ENCODE measurements at regions not wholly inside any gene's neighbourhood (a gene's known extent, or its start where the extent isn't known, plus 50 kb on each side); places are given as distances from the start of the nearest gene placed in this dataset.
A peak's percentile ranks its signal among the peaks of the same experiment; 100 is the strongest.

GRCh38 chr3:88641033-88641604, 466.3 kb upstream of the EPHA3 start:
- Histone ChIP-seq H3K4me1 (no peaks in the 10 kb centered on the region), H3K9me3 (no peaks in the 10 kb centered on the region), H3K27me3 (no peaks in the 10 kb centered on the region), H3K4me3 (no peak overlapping the region), H3K36me3 (no peaks in the 10 kb centered on the region), H3K27ac (no peak overlapping the region)
- ATAC-seq (ENCODE audit: low FRiP score in 2 of 2) (no peak), DNase-seq (no peak)
- TF ChIP-seq POLR2A (IDR thresholded peaks at IDR 0.05) (no peak), EP300 (IDR thresholded peaks at IDR 0.05) (no peak), POLR2AphosphoS5 (IDR thresholded peaks at IDR 0.05) (no peak), CTCF (IDR thresholded peaks at IDR 0.05) (no peak)
- 80 to 85% methylated on average over 2 of the region's 2 CpGs for whole genome bisulfite sequencing, 2 donors

- no peak for ATAC-seq (ENCODE audit: low FRiP score in 2 of 2)
- Histone ChIP-seq H3K4me3 (no peak overlapping the region), H3K4me1 (no peaks in the 10 kb centered on the region), H3K36me3 (no peaks in the 10 kb centered on the region), H3K27me3 (no peaks in the 10 kb centered on the region), H3K9me3 (no peaks in the 10 kb centered on the region), H3K27ac (no peak overlapping the region)
- WGBS, 2 donors, result 78 to 95% methylated on average over 4 of the region's 4 CpGs
- DNase-seq, result peak in 1 of 2 donors; percentile 12
- TF ChIP-seq POLR2A (IDR thresholded peaks at IDR 0.05) (no peak), EP300 (IDR thresholded peaks at IDR 0.05) (no peak), CTCF (IDR thresholded peaks at IDR 0.05) (no peak), POLR2AphosphoS5 (IDR thresholded peaks at IDR 0.05) (no peak)
These were observed 450.0 kb upstream of the EPHA3 start for GRCh38 chr3:88657459-88657858.

GRCh38 chr3:88661433-88661824, 446.0 kb upstream of the EPHA3 start:
- no peaks in the 10 kb centered on the region for H3K9me3 ChIP-seq
- ATAC-seq (ENCODE audit: low FRiP score in 2 of 2), result no peak
- H3K4me1 ChIP-seq, result no peaks in the 10 kb centered on the region
- WGBS, 2 donors, result 54 to 62% methylated on average over 3 of the region's 3 CpGs
- no peaks in the 10 kb centered on the region for H3K36me3 ChIP-seq
- H3K27me3 ChIP-seq, result no peaks in the 10 kb centered on the region
- TF ChIP-seq CTCF (IDR thresholded peaks at IDR 0.05) (no peak), EP300 (IDR thresholded peaks at IDR 0.05) (no peak), POLR2A (IDR thresholded peaks at IDR 0.05) (no peak), POLR2AphosphoS5 (IDR thresholded peaks at IDR 0.05) (no peak)
- H3K27ac ChIP-seq, result no peak overlapping the region
- no peak overlapping the region for H3K4me3 ChIP-seq
- DNase-seq, result no peak

- ATAC-seq (ENCODE audit: low FRiP score in 2 of 2) (no peak), DNase-seq (no peak)
- Histone ChIP-seq H3K4me3 (no peak overlapping the region), H3K9me3 (no peaks in the 10 kb centered on the region), H3K27me3 (no peaks in the 10 kb centered on the region), H3K36me3 (no peaks in the 10 kb centered on the region), H3K4me1 (no peaks in the 10 kb centered on the region), H3K27ac (no peak overlapping the region)
- TF ChIP-seq POLR2A (IDR thresholded peaks at IDR 0.05) (no peak), CTCF (IDR thresholded peaks at IDR 0.05) (no peak), POLR2AphosphoS5 (IDR thresholded peaks at IDR 0.05) (no peak), EP300 (IDR thresholded peaks at IDR 0.05) (no peak)
- WGBS, 2 donors, result 86 to 90% methylated on average over 2 of the region's 2 CpGs
These were observed 439.2 kb upstream of the EPHA3 start for GRCh38 chr3:88668180-88668579.

- H3K27ac ChIP-seq, result no peak overlapping the region
- WGBS, 2 donors, result 77 to 83% methylated on average over 3 of the region's 3 CpGs
- no peak for DNase-seq
- no peak for ATAC-seq (ENCODE audit: low FRiP score in 2 of 2)
- no peaks in the 10 kb centered on the region for H3K9me3 ChIP-seq
- H3K27me3 ChIP-seq, result no peaks in the 10 kb centered on the region
- no peaks in the 10 kb centered on the region for H3K4me1 ChIP-seq
- H3K4me3 ChIP-seq, result no peak overlapping the region
- no peaks in the 10 kb centered on the region for H3K36me3 ChIP-seq
- TF ChIP-seq EP300 (IDR thresholded peaks at IDR 0.05), result no peak
- no peak for TF ChIP-seq POLR2A (IDR thresholded peaks at IDR 0.05)
- no peak for TF ChIP-seq POLR2AphosphoS5 (IDR thresholded peaks at IDR 0.05)
- TF ChIP-seq CTCF (IDR thresholded peaks at IDR 0.05), result no peak
These were observed 435.8 kb upstream of the EPHA3 start for GRCh38 chr3:88671573-88671972.

Measured in upper lobe of left lung (tissue), 6 donors.